ENCODE measurements at regions not wholly inside any gene's neighbourhood (a gene's known extent, or its start where the extent isn't known, plus 50 kb on each side); places are given as distances from the start of the nearest gene placed in this dataset.

DNA sequence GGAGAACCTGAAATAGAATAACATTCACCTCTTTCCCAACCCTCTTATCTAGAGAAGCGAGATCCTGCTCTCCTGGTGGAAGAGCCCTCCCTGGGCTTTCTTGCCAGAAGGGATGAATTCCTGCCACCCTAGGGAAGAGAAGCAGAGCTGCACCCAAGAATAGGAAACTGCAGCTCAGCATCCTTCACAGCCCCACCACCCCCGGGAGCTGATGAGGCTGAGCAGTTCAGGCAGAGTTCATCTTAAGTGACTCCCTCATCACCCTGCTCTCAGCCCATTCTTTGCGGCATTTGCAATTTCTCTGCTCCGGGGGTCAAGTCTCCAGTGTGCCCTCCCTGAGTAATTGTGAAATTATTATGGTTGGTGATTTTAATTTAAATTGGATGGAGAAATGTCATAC lies 514.9 kb downstream of the BUD13 start:
- no peak for DNase-seq (ENCODE audit: low spot score)

GRCh38 chr11:116257092-116257491 lies 515.7 kb downstream of the BUD13 start:
- no peak for DNase-seq (ENCODE audit: low spot score)

DNA sequence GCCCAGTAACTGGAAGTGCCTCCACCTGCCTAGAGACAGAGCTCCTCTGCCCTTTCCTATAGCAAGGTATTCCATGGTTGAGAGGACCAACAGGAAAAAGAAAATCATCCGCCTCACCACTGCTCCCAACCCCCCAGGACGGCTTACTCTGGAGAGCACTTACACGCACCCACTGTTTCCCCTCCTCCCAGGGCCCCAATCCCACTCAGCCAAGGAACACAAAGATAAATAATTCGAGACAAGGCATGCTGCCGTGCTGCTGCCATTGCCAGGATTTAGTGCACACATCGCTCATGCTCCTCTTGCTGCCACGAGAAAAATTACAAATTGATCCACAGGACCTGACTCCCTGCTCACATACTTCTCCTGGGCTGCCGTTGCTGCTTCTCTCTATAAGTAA lies 516.6 kb downstream of the BUD13 start:
- no peak for DNase-seq (ENCODE audit: low spot score)

DNA sequence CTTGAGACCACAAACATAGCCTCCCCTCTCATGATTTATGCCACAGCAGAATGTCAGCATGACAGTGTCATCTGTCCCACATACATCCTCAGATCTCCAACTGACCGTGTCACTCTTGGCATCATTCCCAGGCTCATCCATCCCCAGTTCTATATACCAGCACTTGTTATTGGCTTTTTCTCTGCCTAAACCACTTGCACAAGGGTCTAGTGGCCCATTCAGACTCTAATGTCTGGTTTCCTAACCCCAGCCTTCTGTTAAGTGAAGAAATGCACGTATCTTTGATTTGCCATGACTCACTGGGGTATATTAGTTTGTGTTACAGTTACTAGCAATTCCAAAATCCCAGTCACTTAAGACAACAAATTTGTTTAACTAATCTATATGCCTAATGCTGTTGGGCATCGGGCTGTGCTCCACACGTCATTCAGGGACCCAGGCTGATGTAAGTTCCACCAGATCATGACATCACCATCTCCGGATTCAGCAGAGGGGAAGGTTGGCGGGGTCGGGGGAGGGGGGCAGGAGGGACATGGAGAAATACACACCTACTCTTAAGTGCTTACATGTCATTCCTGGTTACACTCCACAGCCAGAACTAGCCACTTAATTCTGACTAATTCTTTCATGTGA lies 517.4 kb downstream of the BUD13 start:
- no peak for DNase-seq (ENCODE audit: low spot score)

- no peak for DNase-seq (ENCODE audit: low spot score)
Observed at GRCh38 chr11:116250155-116250554, 522.6 kb downstream of the BUD13 start.

DNA sequence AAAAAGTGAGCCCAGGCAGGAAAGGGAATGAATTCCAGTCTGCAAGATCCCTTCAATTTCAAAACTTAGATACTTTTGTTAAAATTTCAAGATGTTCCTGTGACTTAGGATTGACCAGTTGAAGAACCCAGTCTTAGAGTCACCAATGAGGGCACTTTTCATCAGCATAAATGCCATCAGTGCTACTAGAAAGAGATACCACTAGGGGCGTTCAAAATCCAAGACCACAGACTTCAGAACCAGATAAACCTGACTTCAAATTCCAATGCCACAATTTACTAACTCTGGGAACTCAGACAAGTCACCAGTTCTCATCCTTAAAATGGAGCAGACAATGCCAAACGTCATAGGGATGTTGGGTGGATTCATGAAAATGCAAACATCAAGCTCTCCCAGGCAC lies 523.2 kb downstream of the BUD13 start:
- DNase-seq (ENCODE audit: low spot score), result no peak

GRCh38 chr11:116244889-116245288 lies 527.9 kb downstream of the BUD13 start:
- no peak for DNase-seq (ENCODE audit: low spot score)

DNA sequence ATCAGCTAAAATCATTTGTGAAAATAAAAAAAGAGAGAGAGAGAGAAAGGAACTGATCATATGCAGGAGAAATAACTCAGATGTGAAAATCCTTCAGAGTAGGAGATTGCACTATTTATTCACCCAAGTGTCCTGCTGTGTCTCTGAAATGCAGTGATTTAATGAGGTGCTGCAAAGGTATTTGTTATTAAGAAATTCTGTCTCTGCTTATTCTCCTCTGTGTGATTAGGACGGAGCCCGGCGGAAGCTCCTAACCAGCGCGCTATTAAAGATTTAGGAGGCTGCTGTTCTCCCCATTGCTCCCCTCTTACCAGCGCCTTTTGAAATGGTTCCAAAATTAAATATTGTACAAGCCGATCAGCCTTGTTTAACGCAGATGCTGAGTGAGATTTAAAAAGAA lies 528.3 kb downstream of the BUD13 start:
- no peak for DNase-seq (ENCODE audit: low spot score)

DNA sequence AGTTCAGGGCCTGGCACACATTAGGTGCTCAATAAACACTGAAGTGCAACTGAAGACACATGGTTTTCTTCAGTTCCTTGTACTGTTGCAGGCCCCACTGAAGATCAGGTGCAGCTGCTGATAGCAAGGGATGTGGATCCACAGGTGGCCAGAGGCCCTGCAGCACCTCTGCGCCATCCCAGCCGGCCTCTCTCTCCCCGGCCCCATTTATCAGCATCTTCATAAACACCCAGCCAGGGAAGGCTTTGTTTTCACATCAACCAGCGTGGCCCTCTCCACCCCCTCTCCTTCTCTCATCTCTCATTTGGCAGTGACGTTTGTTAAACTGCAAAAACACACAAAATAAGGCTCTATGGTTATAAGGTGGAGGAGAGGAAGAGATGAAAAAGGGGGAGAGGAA lies 528.8 kb downstream of the BUD13 start:
- DNase-seq (ENCODE audit: low spot score), result no peak

GRCh38 chr11:116242006-116242405 lies 530.8 kb downstream of the BUD13 start:
- no peak for DNase-seq (ENCODE audit: low spot score)

GRCh38 chr11:116240710-116241109 lies 532.1 kb downstream of the BUD13 start:
- DNase-seq (ENCODE audit: low spot score), result no peak

DNA sequence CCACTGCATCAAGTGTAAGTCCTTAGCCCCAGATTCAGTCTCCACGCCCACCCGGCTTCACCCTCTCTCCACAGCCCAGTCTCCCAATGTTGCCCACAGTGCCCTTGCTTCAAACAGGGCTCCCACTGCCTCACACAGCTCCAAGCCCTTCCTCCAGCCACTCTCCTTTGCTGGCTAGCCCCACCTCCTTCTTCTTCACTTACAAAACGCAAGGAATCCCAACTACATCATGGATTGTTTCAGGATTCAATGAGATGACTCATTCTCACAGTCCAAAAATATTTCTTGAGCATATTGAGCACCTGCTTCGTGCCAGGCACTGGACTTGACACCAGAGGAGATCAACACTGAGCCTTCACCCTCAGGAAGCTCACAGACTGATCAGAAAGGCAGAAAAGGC lies 533.5 kb downstream of the BUD13 start:
- DNase-seq (ENCODE audit: low spot score), result no peak

GRCh38 chr11:116234989-116235568 lies 537.7 kb downstream of the BUD13 start:
- DNase-seq (ENCODE audit: low spot score), result no peak

DNA sequence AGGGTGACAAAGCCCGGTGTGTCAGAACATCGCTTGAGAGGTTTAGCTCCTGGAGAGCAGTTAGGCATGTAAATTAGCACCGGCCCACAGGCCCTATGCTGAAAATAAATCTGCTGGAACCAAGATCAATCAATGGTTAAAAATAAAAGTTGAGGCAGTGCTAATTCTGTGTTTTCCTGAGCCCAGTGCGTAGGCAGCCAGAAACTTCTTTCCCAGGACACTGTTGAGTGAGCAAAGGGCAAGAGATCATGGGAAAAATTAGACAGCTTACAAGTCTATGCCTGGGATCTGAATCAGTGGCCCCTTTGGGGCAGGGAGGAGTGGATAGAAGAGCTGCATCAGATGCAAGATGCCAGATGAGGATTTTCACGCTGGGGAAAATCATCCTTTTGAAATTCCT lies 539.2 kb downstream of the BUD13 start:
- no peak for DNase-seq (ENCODE audit: low spot score)

GRCh38 chr11:116232364-116232828 lies 540.4 kb downstream of the BUD13 start:
- no peak for DNase-seq (ENCODE audit: low spot score)

DNA sequence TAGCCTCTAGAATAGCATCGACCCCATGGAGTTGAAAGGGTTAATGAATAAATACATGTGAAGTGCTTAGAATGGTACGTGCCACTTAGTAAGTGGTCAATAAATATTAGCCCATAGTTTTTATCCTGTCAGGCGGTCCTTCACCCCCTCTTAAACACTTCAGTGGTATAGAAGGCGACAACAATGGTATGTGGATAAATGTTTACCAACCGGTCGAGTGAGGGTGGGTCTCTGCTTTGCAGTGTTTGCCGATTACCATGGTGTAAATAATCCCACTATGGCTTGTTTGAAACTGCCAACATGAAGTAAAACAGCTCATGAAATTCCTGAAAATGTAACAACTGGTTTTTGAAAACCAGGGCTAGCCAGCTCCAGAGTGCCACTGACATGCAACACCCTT lies 541.2 kb downstream of the BUD13 start:
- DNase-seq (ENCODE audit: low spot score), result no peak

- DNase-seq (ENCODE audit: low spot score), result no peak
Observed at GRCh38 chr11:116230438-116230837, 542.3 kb downstream of the BUD13 start.

GRCh38 chr11:116229236-116229970 lies 543.4 kb downstream of the BUD13 start:
- no peak for DNase-seq (ENCODE audit: low spot score)

DNA sequence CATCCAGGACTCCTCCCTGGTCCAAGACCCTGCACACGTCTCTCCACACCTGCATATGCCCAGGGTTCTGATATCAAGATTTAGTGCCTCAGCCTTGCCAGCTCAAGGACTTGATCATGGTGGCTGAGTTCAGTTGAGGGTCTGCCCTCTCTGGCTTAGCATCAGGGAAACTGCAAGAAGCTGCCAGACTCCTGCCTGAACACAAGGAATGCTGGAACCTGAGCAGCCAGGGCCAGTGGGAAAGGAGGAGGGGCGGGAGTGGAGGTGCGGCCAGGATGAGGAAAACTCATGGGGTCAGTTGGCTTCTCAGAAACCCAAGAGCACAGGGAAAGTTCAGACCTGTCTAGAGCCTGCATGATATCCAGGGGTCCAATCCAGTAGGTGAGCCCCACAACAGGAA lies 546.1 kb downstream of the BUD13 start:
- no peak for DNase-seq (ENCODE audit: low spot score)

GRCh38 chr11:116225784-116226585 lies 546.8 kb downstream of the BUD13 start:
- no peak for DNase-seq (ENCODE audit: low spot score)

DNA sequence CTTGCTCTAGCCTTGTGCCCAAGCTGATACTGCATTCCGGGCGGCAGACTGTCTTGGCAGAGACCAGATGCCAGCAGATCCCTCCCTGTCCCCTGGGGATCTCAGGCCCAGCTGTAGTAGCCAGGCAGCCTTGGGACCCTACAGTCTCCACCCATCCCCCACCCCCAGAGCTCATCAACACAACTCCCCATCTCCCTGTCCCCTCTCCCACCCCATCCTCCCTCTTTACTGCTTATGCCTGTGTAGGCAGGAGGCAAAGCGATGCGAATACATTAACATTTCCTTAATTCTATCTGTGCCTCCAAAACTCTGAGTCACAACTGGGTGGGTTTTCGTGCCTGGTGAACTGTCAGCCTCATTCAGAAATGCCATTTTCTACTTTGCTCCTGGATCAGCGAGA lies 547.6 kb downstream of the BUD13 start:
- no peak for DNase-seq (ENCODE audit: low spot score)

GRCh38 chr11:116224889-116225200 lies 547.9 kb downstream of the BUD13 start:
- DNase-seq (ENCODE audit: low spot score), result no peak
